OCI-LY1 (cell line): ENCODE measurements at regions not wholly inside any gene's neighbourhood (a gene's known extent, or its start where the extent isn't known, plus 50 kb on each side); places are given as distances from the start of the nearest gene placed in this dataset.

Experiments used
- H2AFZ ChIP-seq: fragments of 200-600 bp; sonication (generic), shearing (Covaris generic); 2 replicates; pipeline ENCODE4 v1.6.0; 2014; ENCODE audit warnings: antibody characterized with exemption, mild to moderate bottlenecking, low read length
- H3F3A ChIP-seq: fragments of 200-600 bp; sonication (generic), shearing (Covaris generic); 2 replicates; pipeline ENCODE4 v1.6.0; 2014; ENCODE audit warnings: mild to moderate bottlenecking, antibody characterized with exemption, low read length, moderate library complexity; ENCODE audit not compliant: insufficient read depth
- H3K27ac ChIP-seq: fragments of 200-600 bp; sonication (generic); 2 replicates; pipeline ENCODE4 v1.5.1; 2014; ENCODE audit warnings: low read length, mixed run types, mild to moderate bottlenecking, low read depth; ENCODE audit not compliant: poor library complexity, severe bottlenecking
- H3K27me3 ChIP-seq: fragments of 200-600 bp; sonication (generic); 2 replicates; pipeline ENCODE4 v1.6.0; 2014; ENCODE audit warnings: antibody characterized with exemption, mild to moderate bottlenecking, low read length, moderate library complexity; ENCODE audit not compliant: insufficient read depth
- H3K36me3 ChIP-seq: fragments of 200-600 bp; sonication (generic); 2 replicates; pipeline ENCODE4 v1.6.1; 2014; ENCODE audit warnings: mild to moderate bottlenecking, antibody characterized with exemption, low read length, moderate library complexity, mixed read lengths; ENCODE audit not compliant: insufficient read depth
- H3K4me1 ChIP-seq: fragments of 200-600 bp; sonication (generic); 2 replicates; pipeline ENCODE4 v1.5.1; 2014; ENCODE audit warnings: mild to moderate bottlenecking, low read length, moderate library complexity; ENCODE audit not compliant: insufficient read depth, severe bottlenecking
- H3K4me2 ChIP-seq: fragments of 200-600 bp; sonication (generic), shearing (Covaris generic); 2 replicates; pipeline ENCODE4 v1.6.1; 2014; ENCODE audit warnings: low read length
- H3K4me3 ChIP-seq: fragments of 200-600 bp; sonication (generic); 2 replicates; pipeline ENCODE4 v1.5.1; 2014; ENCODE audit warnings: low read length, low read depth, mild to moderate bottlenecking, mixed read lengths; ENCODE audit not compliant: poor library complexity, severe bottlenecking
- H3K79me2 ChIP-seq: fragments of 200-600 bp; shearing (Covaris generic); 2 replicates; pipeline ENCODE4 v1.6.1; 2016; ENCODE audit warnings: mixed run types, low read length, mixed read lengths; ENCODE audit not compliant: insufficient read depth
- H3K9ac ChIP-seq: fragments of 200-600 bp; sonication (generic), shearing (Covaris generic); 2 replicates; pipeline ENCODE4 v1.6.1; 2014; ENCODE audit warnings: mild to moderate bottlenecking, low read length, mixed read lengths
- H3K9me2 ChIP-seq: fragments of 200-600 bp; sonication (generic), shearing (Covaris generic); 2 replicates; pipeline ENCODE4 v1.6.1; 2014; ENCODE audit warnings: low read depth, mild to moderate bottlenecking, low read length, mixed read lengths
- H3K9me3 ChIP-seq: fragments of 200-600 bp; shearing (Covaris generic); 2 replicates; pipeline ENCODE4 v1.6.1; 2014; ENCODE audit warnings: low read length, mixed read lengths
- H4K20me1 ChIP-seq: fragments of 200-600 bp; sonication (generic), shearing (Covaris generic); 2 replicates; pipeline ENCODE4 v1.6.0; 2016; ENCODE audit warnings: mild to moderate bottlenecking, low read length; ENCODE audit not compliant: insufficient read depth
- CTCF ChIP-seq: fragments of 200-600 bp; sonication (generic), shearing (Covaris generic); IDR thresholded peaks from 2 replicates; pipeline ENCODE4 v1.5.1; 2017; ENCODE audit warnings: mild to moderate bottlenecking, antibody characterized with exemption, low read length, moderate library complexity, mixed read lengths
- EZH2 ChIP-seq: fragments of 200-600 bp; sonication (generic), shearing (Covaris generic); IDR thresholded peaks from 2 replicates; pipeline ENCODE4 v1.8.0; 2017; ENCODE audit warnings: borderline replicate concordance, mixed run types, mild to moderate bottlenecking, antibody characterized with exemption, low read length, moderate library complexity, mixed read lengths

GRCh38 chr18:45251236-45251635 is 364.0 kb upstream of the SLC14A2 start:
- no peaks in the 10 kb centered on the region for H3K36me3 ChIP-seq
- no peaks in the 10 kb centered on the region for H3K9me2 ChIP-seq
- no peak overlapping the region for H3K4me2 ChIP-seq
- no peaks in the 10 kb centered on the region for H3K4me1 ChIP-seq
- H3K4me3 ChIP-seq: no peak overlapping the region
- H4K20me1 ChIP-seq: no peaks in the 10 kb centered on the region
- no peaks in the 10 kb centered on the region for H3K9me3 ChIP-seq
- H3K9ac ChIP-seq: no peak overlapping the region
- no peaks in the 10 kb centered on the region for H3F3A ChIP-seq
- no peaks in the 10 kb centered on the region for H3K79me2 ChIP-seq
- TF ChIP-seq EZH2 (no peak), CTCF (no peak)
- H3K27me3 ChIP-seq: no peaks in the 10 kb centered on the region; the same call in 1 of the 2 replicates
- H2AFZ ChIP-seq: no peak overlapping the region
- H3K27ac ChIP-seq: no peak overlapping the region

DNA sequence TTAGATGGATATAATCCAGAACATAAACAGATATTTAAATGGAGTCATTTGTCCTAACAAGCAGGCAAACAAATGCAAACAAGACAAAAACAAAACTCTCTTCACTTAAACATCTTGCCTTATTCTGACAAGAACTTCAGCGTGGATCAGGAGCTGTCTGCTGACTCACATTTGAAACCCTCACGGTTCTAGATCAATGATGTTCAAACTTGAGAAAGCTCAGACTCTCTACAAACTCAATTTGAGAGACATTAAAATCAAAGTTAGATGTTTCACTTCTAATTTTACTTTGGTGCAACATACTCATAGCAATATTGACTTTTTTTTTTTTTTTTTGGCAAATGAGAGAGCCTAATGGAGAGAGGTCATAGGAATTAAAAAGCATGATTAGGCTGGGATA is 362.8 kb upstream of the SLC14A2 start:
- H3K4me1 ChIP-seq: no peaks in the 10 kb centered on the region
- H4K20me1 ChIP-seq: no peaks in the 10 kb centered on the region
- no peak overlapping the region for H2AFZ ChIP-seq
- H3K9me2 ChIP-seq: no peaks in the 10 kb centered on the region
- H3K4me3 ChIP-seq: no peak overlapping the region
- H3K27ac ChIP-seq: no peak overlapping the region
- H3K4me2 ChIP-seq: no peak overlapping the region
- H3K27me3 ChIP-seq: no peaks in the 10 kb centered on the region; the same call in 1 of the 2 replicates
- H3K36me3 ChIP-seq: no peaks in the 10 kb centered on the region
- no peak overlapping the region for H3K9ac ChIP-seq
- no peaks in the 10 kb centered on the region for H3K9me3 ChIP-seq
- TF ChIP-seq EZH2 (no peak), CTCF (no peak)
- H3K79me2 ChIP-seq: no peaks in the 10 kb centered on the region
- H3F3A ChIP-seq: no peaks in the 10 kb centered on the region

GRCh38 chr18:45253056-45253565 is 362.2 kb upstream of the SLC14A2 start:
- Histone ChIP-seq H3K27me3 (no peaks in the 10 kb centered on the region; the same call in 1 of the 2 replicates), H3K4me2 (no peak overlapping the region)
- no peak for TF ChIP-seq CTCF
- no peak for TF ChIP-seq EZH2

More at GRCh38 chr18:45253056-45253565, 362.2 kb upstream of the SLC14A2 start:
- Histone ChIP-seq H3K36me3 (no peaks in the 10 kb centered on the region), H3K9ac (no peak overlapping the region), H3K9me3 (no peaks in the 10 kb centered on the region), H3K27ac (no peak overlapping the region), H4K20me1 (no peaks in the 10 kb centered on the region), H3K9me2 (no peaks in the 10 kb centered on the region), H2AFZ (no peak overlapping the region), H3F3A (no peaks in the 10 kb centered on the region), H3K79me2 (no peaks in the 10 kb centered on the region), H3K4me1 (no peaks in the 10 kb centered on the region), H3K4me3 (no peak overlapping the region)
